C4-2B (cell line): ENCODE measurements at regions not wholly inside any gene's neighbourhood (a gene's known extent, or its start where the extent isn't known, plus 50 kb on each side); places are given as distances from the start of the nearest gene placed in this dataset.

Experiments used
- H3K27ac ChIP-seq: fragments of 450-650 bp; 2 replicates; pipeline ENCODE4 v1.5.1; 2017
- CTCF ChIP-seq: fragments of 450-650 bp; conservative IDR thresholded peaks from 2 replicates; pipeline ENCODE4 v1.5.1; 2017; ENCODE audit warnings: mild to moderate bottlenecking
- ZFX ChIP-seq: fragments of 450-650 bp; IDR thresholded peaks from 2 replicates; pipeline ENCODE4 v1.6.1; 2017

GRCh38 chr4:107314156-107314555 is 278.0 kb upstream of the DKK2 start:
- no peak overlapping the region for H3K27ac ChIP-seq
- TF ChIP-seq CTCF (no peak), ZFX (no peak)

- TF ChIP-seq ZFX (no peak), CTCF (no peak)
- no peak overlapping the region for H3K27ac ChIP-seq
Measured at GRCh38 chr4:107312366-107312765, 276.3 kb upstream of the DKK2 start.

- H3K27ac ChIP-seq = no peak overlapping the region
- no peak for TF ChIP-seq CTCF
- TF ChIP-seq ZFX = no peak
Measured at GRCh38 chr4:107304699-107305286, 268.7 kb upstream of the DKK2 start.

GRCh38 chr4:107299646-107300045 is 263.5 kb upstream of the DKK2 start:
- TF ChIP-seq CTCF = no peak
- TF ChIP-seq ZFX = no peak
- no peak overlapping the region for H3K27ac ChIP-seq

GRCh38 chr4:107292979-107293378 is 256.9 kb upstream of the DKK2 start:
- H3K27ac ChIP-seq = no peak overlapping the region
- TF ChIP-seq CTCF (no peak), ZFX (no peak)

GRCh38 chr4:107283587-107284559 is 247.8 kb upstream of the DKK2 start:
- TF ChIP-seq ZFX = no peak
- no peak for TF ChIP-seq CTCF
- H3K27ac ChIP-seq = no peak overlapping the region

- TF ChIP-seq CTCF = no peak
- TF ChIP-seq ZFX = no peak
- H3K27ac ChIP-seq = no peak overlapping the region
Measured at GRCh38 chr4:107279733-107280132, 243.6 kb upstream of the DKK2 start.
